ENCODE measurements at regions not wholly inside any gene's neighbourhood (a gene's known extent, or its start where the extent isn't known, plus 50 kb on each side); places are given as distances from the start of the nearest gene placed in this dataset.

DNA sequence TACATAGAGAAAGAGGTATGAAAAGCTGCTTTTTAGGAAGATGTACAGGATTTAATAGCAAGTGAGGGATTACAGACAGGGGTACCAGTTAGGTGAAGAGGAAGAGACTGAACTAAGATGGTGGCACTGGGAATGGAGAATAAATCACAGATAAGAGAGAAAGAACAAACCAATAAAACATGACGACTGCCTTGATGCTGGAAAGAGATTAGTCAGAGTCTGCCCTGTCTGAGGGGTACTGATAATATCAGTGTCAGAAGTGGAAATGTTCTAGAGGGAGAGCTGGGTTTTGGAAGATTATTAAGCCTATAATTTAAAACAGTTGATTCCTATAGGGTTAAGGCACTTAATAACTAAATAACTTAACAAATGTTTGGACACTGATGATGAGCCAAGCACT lies 77.7 kb downstream of the NR2F1 start:
- TF ChIP-seq POLR2A (IDR thresholded peaks at IDR 0.05): no peak
- TF ChIP-seq, protein P1, sequence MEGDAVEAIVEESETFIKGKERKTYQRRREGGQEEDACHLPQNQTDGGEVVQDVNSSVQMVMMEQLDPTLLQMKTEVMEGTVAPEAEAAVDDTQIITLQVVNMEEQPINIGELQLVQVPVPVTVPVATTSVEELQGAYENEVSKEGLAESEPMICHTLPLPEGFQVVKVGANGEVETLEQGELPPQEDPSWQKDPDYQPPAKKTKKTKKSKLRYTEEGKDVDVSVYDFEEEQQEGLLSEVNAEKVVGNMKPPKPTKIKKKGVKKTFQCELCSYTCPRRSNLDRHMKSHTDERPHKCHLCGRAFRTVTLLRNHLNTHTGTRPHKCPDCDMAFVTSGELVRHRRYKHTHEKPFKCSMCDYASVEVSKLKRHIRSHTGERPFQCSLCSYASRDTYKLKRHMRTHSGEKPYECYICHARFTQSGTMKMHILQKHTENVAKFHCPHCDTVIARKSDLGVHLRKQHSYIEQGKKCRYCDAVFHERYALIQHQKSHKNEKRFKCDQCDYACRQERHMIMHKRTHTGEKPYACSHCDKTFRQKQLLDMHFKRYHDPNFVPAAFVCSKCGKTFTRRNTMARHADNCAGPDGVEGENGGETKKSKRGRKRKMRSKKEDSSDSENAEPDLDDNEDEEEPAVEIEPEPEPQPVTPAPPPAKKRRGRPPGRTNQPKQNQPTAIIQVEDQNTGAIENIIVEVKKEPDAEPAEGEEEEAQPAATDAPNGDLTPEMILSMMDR (IDR thresholded peaks at IDR 0.05): no peak
